Smooth muscle cell (in vitro differentiated cells): ENCODE measurements at regions not wholly inside any gene's neighbourhood (a gene's known extent, or its start where the extent isn't known, plus 50 kb on each side); places are given as distances from the start of the nearest gene placed in this dataset.

Experiments
- DNase-seq: peaks from one replicate; lab custom pipeline; 2025; ENCODE audit not compliant: unreplicated experiment; lab: John Stamatoyannopoulos, UW
- H2AFZ ChIP-seq: fragments of 200-600 bp; sonication (generic); 2 replicates; pipeline ENCODE4 v1.6.0; 2016; ENCODE audit warnings: antibody characterized with exemption, low read depth, mild to moderate bottlenecking
- H3F3A ChIP-seq: fragments of 200-600 bp; sonication (generic); 2 replicates; pipeline ENCODE4 v1.6.0; 2017; ENCODE audit warnings: antibody characterized with exemption, low read depth
- H3K27ac ChIP-seq: fragments of 200-600 bp; sonication (generic); 2 replicates; pipeline ENCODE4 v1.5.1; 2016; ENCODE audit warnings: low read depth, mild to moderate bottlenecking
- H3K27me3 ChIP-seq: fragments of 200-600 bp; sonication (generic); 2 replicates; pipeline ENCODE4 v1.6.1; 2016; ENCODE audit warnings: low read depth, mild to moderate bottlenecking
- H3K36me3 ChIP-seq: fragments of 200-600 bp; sonication (generic); 2 replicates; pipeline ENCODE4 v1.5.1; 2016; ENCODE audit warnings: low read depth
- H3K4me1 ChIP-seq: fragments of 200-600 bp; sonication (generic); 2 replicates; pipeline ENCODE4 v1.5.1; 2016; ENCODE audit warnings: low read depth
- H3K4me2 ChIP-seq: fragments of 200-600 bp; sonication (generic); 2 replicates; pipeline ENCODE4 v1.6.0; 2016; ENCODE audit warnings: mild to moderate bottlenecking
- H3K4me3 ChIP-seq: fragments of 200-600 bp; sonication (generic); 2 replicates; pipeline ENCODE4 v1.5.1; 2016; ENCODE audit warnings: mild to moderate bottlenecking
- H3K79me2 ChIP-seq: fragments of 200-600 bp; sonication (generic); 2 replicates; pipeline ENCODE4 v1.6.0; 2016; ENCODE audit warnings: low read depth, mild to moderate bottlenecking
- H3K9ac ChIP-seq: fragments of 200-600 bp; sonication (generic); 2 replicates; pipeline ENCODE4 v1.6.0; 2016; ENCODE audit warnings: low read depth
- H3K9me3 ChIP-seq: fragments of 200-600 bp; sonication (generic); replicated peaks from 2 replicates; pipeline ENCODE4 v1.5.1; 2016; ENCODE audit warnings: low read depth
- H4K20me1 ChIP-seq: fragments of 200-600 bp; sonication (generic); 2 replicates; pipeline ENCODE4 v1.6.0; 2016; ENCODE audit warnings: low read depth
- CTCF ChIP-seq: fragments of 200-600 bp; sonication (generic); IDR thresholded peaks from 2 replicates; pipeline ENCODE4 v1.5.1; 2017; ENCODE audit warnings: borderline replicate concordance, mild to moderate bottlenecking, antibody characterized with exemption; ENCODE audit not compliant: insufficient read depth, poor library complexity, severe bottlenecking
- WGBS: methylation state at CpG from one replicate; pipeline ENCODE4 v1.1.7; 2016; ENCODE audit warnings: low lambda C conversion rate; 5-methylcytosine and 5-hydroxymethylcytosine counted together

- Histone ChIP-seq H3K79me2 (no peaks in the 10 kb centered on the region), H3F3A (no peaks in the 10 kb centered on the region), H3K4me3 (no peak overlapping the region), H2AFZ (no peak overlapping the region), H4K20me1 (no peaks in the 10 kb centered on the region), H3K4me1 (no peaks in the 10 kb centered on the region), H3K4me2 (no peak overlapping the region), H3K36me3 (no peaks in the 10 kb centered on the region), H3K9ac (no peak overlapping the region), H3K9me3 (no peaks in the 10 kb centered on the region), H3K27me3 (peaks cover 7% of the 10 kb centered on the region), H3K27ac (no peak overlapping the region)
- no peak for DNase-seq
- WGBS, result 100% methylated on average over 2 of the region's 2 CpGs
- no peak for TF ChIP-seq CTCF
These were observed 210.1 kb upstream of the ARHGEF26 start for GRCh38 chr3:153911116-153911515.

- no peaks in the 10 kb centered on the region for H4K20me1 ChIP-seq
- H3K27me3 ChIP-seq, result no peaks in the 10 kb centered on the region
- no peak for TF ChIP-seq CTCF
- WGBS, result 83% methylated on average over 1 of the region's 1 CpG
- no peaks in the 10 kb centered on the region for H3K79me2 ChIP-seq
- H3K9ac ChIP-seq, result no peak overlapping the region
- no peaks in the 10 kb centered on the region for H3K36me3 ChIP-seq
- no peak for DNase-seq
- H2AFZ ChIP-seq, result no peak overlapping the region
- H3K27ac ChIP-seq, result no peak overlapping the region
- H3K4me1 ChIP-seq, result no peaks in the 10 kb centered on the region
- H3K4me3 ChIP-seq, result no peak overlapping the region
- no peak overlapping the region for H3K4me2 ChIP-seq
- H3F3A ChIP-seq, result no peaks in the 10 kb centered on the region
- no peaks in the 10 kb centered on the region for H3K9me3 ChIP-seq
These were observed 201.4 kb upstream of the ARHGEF26 start for GRCh38 chr3:153919773-153920172.

- H3K4me3 ChIP-seq, result no peak overlapping the region
- H3K4me2 ChIP-seq, result no peak overlapping the region
These were observed 199.4 kb upstream of the ARHGEF26 start for GRCh38 chr3:153921826-153922225.

More at GRCh38 chr3:153921826-153922225, 199.4 kb upstream of the ARHGEF26 start:
- DNase-seq, result no peak
- Histone ChIP-seq H3K36me3 (no peaks in the 10 kb centered on the region), H2AFZ (no peak overlapping the region), H3K9ac (no peak overlapping the region), H4K20me1 (no peaks in the 10 kb centered on the region), H3K27ac (no peak overlapping the region), H3K4me1 (no peaks in the 10 kb centered on the region), H3F3A (no peaks in the 10 kb centered on the region), H3K9me3 (no peaks in the 10 kb centered on the region), H3K27me3 (no peaks in the 10 kb centered on the region), H3K79me2 (no peaks in the 10 kb centered on the region)
- no peak for TF ChIP-seq CTCF
